Neural progenitor cell (in vitro differentiated cells): ENCODE measurements at regions not wholly inside any gene's neighbourhood (a gene's known extent, or its start where the extent isn't known, plus 50 kb on each side); places are given as distances from the start of the nearest gene placed in this dataset.

Experiments used
- DNase-seq: peaks from one replicate; pipeline ENCODE4 v3.0.0-alpha.2; 2016; ENCODE audit warnings: low spot score
- H2AFZ ChIP-seq: fragments of 200-600 bp; sonication (generic); replicated peaks from 2 replicates; pipeline ENCODE4 v1.6.1; 2016; ENCODE audit warnings: antibody characterized with exemption
- H3F3A ChIP-seq: fragments of 200-600 bp; sonication (generic); 2 replicates; pipeline ENCODE4 v1.6.1; 2016; ENCODE audit warnings: antibody characterized with exemption, low read depth
- H3K27ac ChIP-seq: fragments of 200-600 bp; sonication (generic); 2 replicates; pipeline ENCODE4 v1.5.1; 2016; ENCODE audit warnings: mild to moderate bottlenecking
- H3K27me3 ChIP-seq: fragments of 200-600 bp; sonication (generic); 2 replicates; pipeline ENCODE4 v1.6.1; 2016; ENCODE audit warnings: mild to moderate bottlenecking, moderate library complexity
- H3K36me3 ChIP-seq: fragments of 200-600 bp; sonication (generic); 2 replicates; pipeline ENCODE4 v1.5.1; 2016
- H3K4me1 ChIP-seq: fragments of 200-600 bp; sonication (generic); 2 replicates; pipeline ENCODE4 v1.6.1; 2016; ENCODE audit warnings: mixed run types
- H3K4me2 ChIP-seq: fragments of 200-600 bp; sonication (generic); 2 replicates; pipeline ENCODE4 v1.6.1; 2016
- H3K4me3 ChIP-seq: fragments of 200-600 bp; sonication (generic); 2 replicates; pipeline ENCODE4 v1.5.1; 2016
- H3K79me2 ChIP-seq: fragments of 200-600 bp; sonication (generic); 2 replicates; pipeline ENCODE4 v1.6.1; 2016; ENCODE audit warnings: low read depth
- H3K9ac ChIP-seq: fragments of 200-600 bp; sonication (generic); 2 replicates; pipeline ENCODE4 v1.6.1; 2016
- H3K9me3 ChIP-seq: fragments of 200-600 bp; sonication (generic); 2 replicates; pipeline ENCODE4 v1.5.1; 2016; ENCODE audit warnings: low read depth
- H4K20me1 ChIP-seq: fragments of 200-600 bp; sonication (generic); 2 replicates; pipeline ENCODE4 v1.6.1; 2016; ENCODE audit warnings: low read depth
- H3K27ac Mint-ChIP-seq: 3 replicates; pipeline ENCODE4 v1.8.0; 2021; ENCODE audit warnings: mixed read lengths
- H3K27me3 Mint-ChIP-seq: 2 replicates; pipeline ENCODE4 v1.8.0; 2022; ENCODE audit warnings: low read depth, mild to moderate bottlenecking, inconsistent platforms, moderate library complexity, mixed read lengths; ENCODE audit not compliant: insufficient read depth
- H3K36me3 Mint-ChIP-seq: 3 replicates; pipeline ENCODE4 v1.8.0; 2021; ENCODE audit warnings: mixed read lengths
- H3K4me1 Mint-ChIP-seq: 3 replicates; pipeline ENCODE4 v1.8.0; 2021; ENCODE audit warnings: mixed read lengths
- H3K4me3 Mint-ChIP-seq: 3 replicates; pipeline ENCODE4 v1.8.0; 2021; ENCODE audit warnings: mild to moderate bottlenecking, moderate library complexity, mixed read lengths
- H3K9me3 Mint-ChIP-seq: 3 replicates; pipeline ENCODE4 v1.8.0; 2020; ENCODE audit warnings: mixed read lengths
- CTCF ChIP-seq: fragments of 200-600 bp; sonication (generic); IDR thresholded peaks from 2 replicates; pipeline ENCODE4 v1.5.1; 2017; ENCODE audit warnings: antibody characterized with exemption, mild to moderate bottlenecking
- EZH2 ChIP-seq: fragments of 200-600 bp; sonication (generic); IDR thresholded peaks from 2 replicates; pipeline ENCODE4 v1.6.1; 2017; ENCODE audit warnings: antibody characterized with exemption, mild to moderate bottlenecking, moderate library complexity
- EZH2phosphoT487 ChIP-seq: fragments of 200-600 bp; sonication (generic); IDR thresholded peaks from 2 replicates; pipeline ENCODE4 v1.6.1; 2017; ENCODE audit warnings: antibody characterized with exemption

GRCh38 chr11:16610738-16611388 is 127.6 kb upstream of the C11orf58 start:
- peaks cover 36% of the 10 kb centered on the region for H3K27me3 Mint-ChIP-seq
- no peak overlapping the region for H3K27ac Mint-ChIP-seq
- H3K27ac ChIP-seq = no peak overlapping the region
- H3K4me1 ChIP-seq = peaks cover 39% of the 10 kb centered on the region
- peaks cover 7% of the 10 kb centered on the region for H4K20me1 ChIP-seq
- peaks cover 100% of the 10 kb centered on the region for H3K27me3 ChIP-seq
- H3K4me3 Mint-ChIP-seq = peak overlapping the region; percentile 94
- no peak overlapping the region for H2AFZ ChIP-seq
- H3K36me3 Mint-ChIP-seq = no peaks in the 10 kb centered on the region
- H3K4me2 ChIP-seq = peak overlapping the region; percentile 52
- H3K9ac ChIP-seq = no peak overlapping the region
- no peaks in the 10 kb centered on the region for H3K79me2 ChIP-seq
- peak overlapping the region; percentile 16 for H3K4me3 ChIP-seq
- DNase-seq = peak; percentile 58
- TF ChIP-seq EZH2 (peak; percentile 99), EZH2phosphoT487 (peak; percentile 93), CTCF (no peak)
- H3K36me3 ChIP-seq = no peaks in the 10 kb centered on the region
- H3K9me3 Mint-ChIP-seq = no peaks in the 10 kb centered on the region
- H3K4me1 Mint-ChIP-seq = peaks cover 34% of the 10 kb centered on the region
- no peaks in the 10 kb centered on the region for H3K9me3 ChIP-seq
- H3F3A ChIP-seq = peaks cover 31% of the 10 kb centered on the region

- Mint-ChIP-seq H3K36me3 (no peaks in the 10 kb centered on the region), H3K4me3 (peak overlapping the region; percentile 68), H3K9me3 (no peaks in the 10 kb centered on the region), H3K27me3 (peaks cover 36% of the 10 kb centered on the region), H3K27ac (no peak overlapping the region), H3K4me1 (peaks cover 34% of the 10 kb centered on the region)
- peak overlapping the region; percentile 16 for H3K4me3 ChIP-seq
- H3K36me3 ChIP-seq = no peaks in the 10 kb centered on the region
- DNase-seq = peak; percentile 15
- peaks cover 7% of the 10 kb centered on the region for H4K20me1 ChIP-seq
- peaks cover 39% of the 10 kb centered on the region for H3K4me1 ChIP-seq
- H3K27ac ChIP-seq = no peak overlapping the region
- no peaks in the 10 kb centered on the region for H3K9me3 ChIP-seq
- H3K9ac ChIP-seq = no peak overlapping the region
- H3K4me2 ChIP-seq = peak overlapping the region; percentile 52
- H3K79me2 ChIP-seq = no peaks in the 10 kb centered on the region
- peaks cover 100% of the 10 kb centered on the region for H3K27me3 ChIP-seq
- peaks cover 37% of the 10 kb centered on the region for H3F3A ChIP-seq
- H2AFZ ChIP-seq = no peak overlapping the region
- TF ChIP-seq EZH2 (no peak), CTCF (no peak), EZH2phosphoT487 (no peak)
Observed at GRCh38 chr11:16610213-16610737, 128.2 kb upstream of the C11orf58 start.

- DNase-seq = no peak
- H3K36me3 Mint-ChIP-seq = no peaks in the 10 kb centered on the region
- Histone ChIP-seq H3K4me2 (no peak overlapping the region), H3K4me1 (peaks cover 39% of the 10 kb centered on the region), H3K9me3 (no peaks in the 10 kb centered on the region), H3K36me3 (no peaks in the 10 kb centered on the region), H3K79me2 (no peaks in the 10 kb centered on the region), H2AFZ (no peak overlapping the region), H4K20me1 (peaks cover 7% of the 10 kb centered on the region), H3K27ac (no peak overlapping the region), H3K27me3 (peaks cover 100% of the 10 kb centered on the region), H3K4me3 (no peak overlapping the region), H3F3A (peaks cover 41% of the 10 kb centered on the region), H3K9ac (no peak overlapping the region)
- H3K4me1 Mint-ChIP-seq = peaks cover 30% of the 10 kb centered on the region
- peaks cover 36% of the 10 kb centered on the region for H3K27me3 Mint-ChIP-seq
- no peak for TF ChIP-seq EZH2phosphoT487
- H3K9me3 Mint-ChIP-seq = no peaks in the 10 kb centered on the region
- H3K4me3 Mint-ChIP-seq = peak overlapping the region; percentile 38
- no peak overlapping the region for H3K27ac Mint-ChIP-seq
Observed at GRCh38 chr11:16609769-16610168, 128.7 kb upstream of the C11orf58 start.
